GM21825 (cell line): ENCODE measurements at regions not wholly inside any gene's neighbourhood (a gene's known extent, or its start where the extent isn't known, plus 50 kb on each side); places are given as distances from the start of the nearest gene placed in this dataset.
A peak's percentile ranks its signal among the peaks of the same experiment; 100 is the strongest.

Experiments used
- ATAC-seq: cut with Tn5 transposase; IDR thresholded peaks from one replicate; pipeline ENCODE4 v1.9.1; 2021; ENCODE audit warnings: mild to moderate bottlenecking, moderate library complexity; ENCODE audit not compliant: unreplicated experiment

- ATAC-seq: no peak
Observed at GRCh38 chr5:121296356-121296755, 555.3 kb upstream of the FTMT start.

GRCh38 chr5:121299153-121299552 is 552.5 kb upstream of the FTMT start:
- no peak for ATAC-seq

- no peak for ATAC-seq
Observed at GRCh38 chr5:121304838-121305237, 546.8 kb upstream of the FTMT start.

- ATAC-seq: no peak
Observed at GRCh38 chr5:121313886-121314285, 537.8 kb upstream of the FTMT start.

GRCh38 chr5:121315786-121316185 is 535.9 kb upstream of the FTMT start:
- ATAC-seq: no peak

- ATAC-seq: no peak
Observed at GRCh38 chr5:121319292-121319691, 532.4 kb upstream of the FTMT start.

- ATAC-seq: no peak
Observed at GRCh38 chr5:121325930-121326329, 525.8 kb upstream of the FTMT start.

- no peak for ATAC-seq
Observed at GRCh38 chr5:121350181-121350930, 501.3 kb upstream of the FTMT start.

GRCh38 chr5:121366515-121366914 is 485.2 kb upstream of the FTMT start:
- no peak for ATAC-seq

GRCh38 chr5:121373371-121373770 is 478.3 kb upstream of the FTMT start:
- ATAC-seq: no peak

GRCh38 chr5:121377461-121377860 is 474.2 kb upstream of the FTMT start:
- ATAC-seq: no peak

- ATAC-seq: no peak
Observed at GRCh38 chr5:121378046-121378445, 473.6 kb upstream of the FTMT start.

- ATAC-seq: no peak
Observed at GRCh38 chr5:121378559-121379359, 472.9 kb upstream of the FTMT start.

GRCh38 chr5:121380066-121380465 is 471.6 kb upstream of the FTMT start:
- no peak for ATAC-seq

- no peak for ATAC-seq
Observed at GRCh38 chr5:121384359-121384758, 467.3 kb upstream of the FTMT start.

- no peak for ATAC-seq
Observed at GRCh38 chr5:121386334-121386733, 465.3 kb upstream of the FTMT start.

- ATAC-seq: no peak
Observed at GRCh38 chr5:121396716-121397115, 455.0 kb upstream of the FTMT start.

- peak; percentile 57 for ATAC-seq
Observed at GRCh38 chr5:121399879-121400278, 451.8 kb upstream of the FTMT start.

- ATAC-seq: no peak
Observed at GRCh38 chr5:121408778-121409177, 442.9 kb upstream of the FTMT start.

GRCh38 chr5:121415270-121415669 is 436.4 kb upstream of the FTMT start:
- ATAC-seq: no peak

- ATAC-seq: no peak
Observed at GRCh38 chr5:121421646-121422045, 430.0 kb upstream of the FTMT start.

- no peak for ATAC-seq
Observed at GRCh38 chr5:121424976-121425375, 426.7 kb upstream of the FTMT start.
